ENCODE measurements at regions not wholly inside any gene's neighbourhood (a gene's known extent, or its start where the extent isn't known, plus 50 kb on each side); places are given as distances from the start of the nearest gene placed in this dataset.
"Not testable (repeated sequence)": the region's sequence is repeated elsewhere in the genome, so short reads cannot be mapped to it uniquely, and the experiment has no call there.

DNA sequence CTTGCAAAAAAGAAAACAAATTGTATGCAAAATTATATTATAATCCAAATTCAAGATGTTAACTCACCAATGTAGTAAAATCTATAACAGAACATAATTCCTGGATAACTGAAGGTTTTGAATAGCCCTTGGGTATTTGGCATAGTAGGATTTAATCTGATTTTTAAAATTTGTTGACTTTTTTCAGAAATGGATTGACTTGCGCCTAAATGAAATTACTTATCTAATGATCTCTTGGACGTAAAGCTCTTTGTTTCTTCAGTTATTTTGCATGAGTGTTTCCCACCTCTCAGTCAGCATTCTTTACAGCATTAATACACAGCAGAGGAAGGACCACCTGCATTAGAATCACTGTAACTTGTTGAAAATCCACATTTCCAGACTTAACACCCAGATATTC is 169.6 kb downstream of the SEPTIN7 start:
- no peaks in the 10 kb centered on the region for H3K9me3 Mint-ChIP-seq
- H3K4me3 Mint-ChIP-seq: no peak overlapping the region
- no peaks in the 10 kb centered on the region for H3K36me3 Mint-ChIP-seq
- DNase-seq: no peak
- no peaks in the 10 kb centered on the region for H3K4me1 Mint-ChIP-seq
- H3K27ac Mint-ChIP-seq: no peak overlapping the region
- H3K27me3 Mint-ChIP-seq: peaks cover 33% of the 10 kb centered on the region
- CTCF ChIA-PET: interaction anchor here (1.2 kb wide), 1 partner anchor 53 kb away, joined by 3 read pairs; no protein-coding TSS in a partner anchor

DNA sequence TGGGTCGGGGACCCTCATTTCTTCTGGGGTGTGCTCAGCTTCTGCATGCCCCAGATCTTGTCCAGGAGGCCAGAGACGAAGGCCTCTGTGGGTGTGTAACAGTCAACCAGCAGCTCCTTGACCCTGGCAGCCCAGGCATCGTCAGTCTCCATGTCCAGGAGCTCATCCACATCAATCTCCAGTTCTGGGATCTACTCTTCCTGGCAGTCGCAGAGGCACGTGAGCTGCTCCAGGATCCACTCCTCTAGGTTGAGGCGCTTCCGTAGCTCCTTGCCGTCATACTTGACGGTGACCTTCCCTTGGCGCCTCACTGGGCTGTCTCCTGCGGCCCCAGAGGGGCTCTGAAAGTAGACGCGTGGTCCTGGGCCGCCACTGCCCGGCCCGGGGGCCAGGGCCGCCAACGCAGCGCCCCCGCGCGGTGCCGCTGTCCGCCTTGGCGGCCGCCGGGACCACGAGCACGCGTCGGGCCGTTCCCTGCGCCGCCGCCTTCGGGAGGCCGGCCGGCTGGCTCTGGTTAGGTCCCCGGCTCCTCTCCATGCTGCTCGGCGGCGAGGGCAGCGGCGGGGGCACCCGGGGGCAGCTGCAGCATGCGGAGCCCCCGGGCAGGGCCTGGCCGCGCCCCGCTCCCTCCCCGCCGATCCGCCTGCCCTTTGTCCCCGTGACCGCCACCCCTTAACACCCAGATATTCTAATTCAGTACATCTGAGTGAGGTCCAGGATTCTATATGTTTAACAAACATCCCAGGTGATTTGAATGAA is 170.5 kb downstream of the SEPTIN7 start:
- no peaks in the 10 kb centered on the region for H3K9me3 Mint-ChIP-seq
- H3K4me1 Mint-ChIP-seq: no peaks in the 10 kb centered on the region
- CTCF ChIA-PET: interaction anchor here (1.2 kb wide), 1 partner anchor 54 kb away, joined by 3 read pairs; no protein-coding TSS in a partner anchor
- H3K27me3 Mint-ChIP-seq: peaks cover 33% of the 10 kb centered on the region
- H3K4me3 Mint-ChIP-seq: peak overlapping the region; percentile 20
- DNase-seq: no peak
- H3K27ac Mint-ChIP-seq: no peak overlapping the region
- H3K36me3 Mint-ChIP-seq: no peaks in the 10 kb centered on the region

DNA sequence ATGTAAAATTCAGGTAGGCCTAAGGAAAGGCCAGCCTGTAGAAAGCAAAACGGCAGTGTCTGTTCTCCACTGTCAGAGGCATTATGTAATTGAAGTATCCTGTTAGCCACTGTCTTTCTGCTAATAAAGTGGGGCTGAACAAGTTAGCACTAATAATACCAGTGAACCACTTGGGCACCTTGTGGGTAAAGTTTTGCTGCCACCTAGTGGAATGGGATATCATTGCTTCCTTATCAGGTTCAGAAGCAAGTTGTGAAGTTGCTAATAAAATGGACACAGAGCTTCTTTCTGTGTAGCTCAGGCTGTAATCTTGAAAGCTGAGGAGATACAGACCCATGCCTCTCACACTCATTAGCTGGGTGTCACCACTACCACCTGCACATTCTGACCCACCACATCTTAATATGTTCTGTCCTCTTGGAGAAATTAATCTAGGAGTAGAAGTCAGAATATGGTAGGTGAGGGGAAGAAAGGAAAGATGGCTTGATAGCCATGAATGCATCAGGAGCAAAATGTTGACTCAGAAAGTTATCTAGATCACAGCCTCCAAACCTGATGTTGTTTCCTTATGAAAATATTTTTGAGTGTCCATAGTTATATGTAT is 175.1 kb downstream of the SEPTIN7 start:
- Mint-ChIP-seq H3K36me3 (no peaks in the 10 kb centered on the region), H3K4me1 (no peaks in the 10 kb centered on the region), H3K4me3 (no peak overlapping the region), H3K27ac (no peak overlapping the region), H3K27me3 (peaks cover 18% of the 10 kb centered on the region), H3K9me3 (no peaks in the 10 kb centered on the region)
- DNase-seq: peak; percentile 59
- CTCF ChIA-PET: interaction anchor here (0.5 to 1.5 kb wide), 13 partner anchors 8 to 344 kb away, joined by 3 to 7 read pairs (median 3); no protein-coding TSS in a partner anchor

DNA sequence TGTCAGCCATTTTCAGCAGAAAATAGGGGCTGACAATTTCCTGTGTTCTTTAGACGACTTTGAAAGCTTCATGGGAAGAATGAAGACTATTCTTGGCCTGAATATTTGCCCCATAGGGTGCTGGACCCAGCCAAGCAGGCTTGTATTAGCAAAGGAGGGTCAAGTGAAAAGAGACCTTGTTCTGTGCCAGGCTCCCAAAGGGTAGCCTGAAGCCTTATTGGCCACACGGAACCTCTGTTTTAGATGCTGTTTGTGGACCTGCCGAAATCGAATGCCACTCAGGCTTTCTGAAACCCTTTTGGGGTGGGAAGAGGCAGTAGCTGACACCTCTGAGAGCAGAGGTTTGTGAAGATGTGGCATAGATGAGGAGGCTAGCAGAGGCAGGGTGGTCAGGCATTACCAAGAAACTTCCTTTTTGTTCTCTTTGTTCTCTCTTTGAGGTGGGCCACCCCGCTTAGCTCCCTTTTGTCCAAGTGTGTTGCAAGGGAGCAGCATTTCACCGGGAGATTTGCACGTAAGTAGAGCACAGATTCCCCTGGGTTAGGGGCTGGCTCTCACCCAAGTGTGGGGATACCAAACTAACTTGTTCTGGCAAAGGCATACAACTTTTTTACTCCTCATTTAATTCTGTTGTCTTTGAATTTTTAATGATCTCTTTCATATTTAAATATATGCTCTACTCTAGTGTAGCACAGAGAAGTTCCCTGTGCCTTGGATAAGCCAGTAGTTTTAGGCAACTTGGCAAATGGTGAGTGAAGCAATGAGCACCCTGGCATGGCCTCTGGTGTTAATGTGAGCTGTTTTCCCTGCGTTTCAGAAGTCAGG is 174.0 kb upstream of the EEPD1 start:
- not testable (repeated sequence) for H3K27me3 Mint-ChIP-seq, DNase-seq, H3K4me1 Mint-ChIP-seq, H3K36me3 Mint-ChIP-seq, H3K4me3 Mint-ChIP-seq, H3K27ac Mint-ChIP-seq, H3K9me3 Mint-ChIP-seq
- CTCF ChIA-PET: interaction anchor here (0.8 to 1.2 kb wide), 2 partner anchors 21 to 62 kb away, joined by 3 read pairs; no protein-coding TSS in a partner anchor

DNA sequence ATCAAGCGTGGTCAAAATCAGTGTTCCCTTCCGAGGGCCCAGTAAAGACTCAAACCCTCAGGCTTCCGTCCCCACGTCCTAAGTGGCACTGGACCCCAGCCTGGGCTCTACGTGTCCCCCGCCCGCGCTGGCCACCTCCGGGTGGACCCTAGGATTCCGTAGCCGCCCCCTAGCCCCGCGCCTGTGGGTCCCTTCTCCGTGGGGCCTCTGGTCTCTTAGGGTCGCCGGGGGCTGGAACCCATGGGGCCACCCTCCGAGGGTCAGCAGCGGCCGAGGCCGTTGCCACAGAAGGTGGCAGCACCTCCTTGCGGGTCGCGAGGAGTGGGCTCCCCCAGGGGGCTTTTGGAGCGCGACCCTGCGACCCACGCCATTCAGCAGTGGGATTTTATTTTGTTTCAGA is 170.5 kb upstream of the EEPD1 start:
- CTCF ChIA-PET: no interaction called here
- no peaks in the 10 kb centered on the region for H3K4me1 Mint-ChIP-seq
- H3K27ac Mint-ChIP-seq: no peak overlapping the region
- no peak for DNase-seq
- peaks cover 13% of the 10 kb centered on the region for H3K27me3 Mint-ChIP-seq
- no peak overlapping the region for H3K4me3 Mint-ChIP-seq
- no peaks in the 10 kb centered on the region for H3K36me3 Mint-ChIP-seq
- H3K9me3 Mint-ChIP-seq: no peaks in the 10 kb centered on the region

DNA sequence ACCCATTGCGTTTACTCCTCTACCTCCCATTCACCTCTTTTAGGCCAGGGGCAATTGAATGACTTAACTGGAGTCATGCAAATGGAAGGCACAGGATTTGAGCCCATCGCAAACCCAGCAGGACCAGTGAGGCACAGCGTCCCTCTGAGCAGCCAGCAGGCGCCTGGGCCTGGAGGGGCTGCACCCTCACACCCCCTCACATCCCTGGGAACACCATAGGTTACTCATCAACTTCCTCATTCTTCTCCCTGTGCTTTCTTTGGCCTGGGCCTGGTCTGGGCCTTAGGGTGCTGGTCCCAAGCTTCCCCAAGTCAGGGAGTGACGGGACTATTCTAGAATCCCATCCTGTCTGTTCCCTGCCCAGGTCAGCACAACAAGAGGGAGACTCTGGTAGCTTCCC is 169.4 kb upstream of the EEPD1 start:
- no peak for DNase-seq
- Mint-ChIP-seq H3K9me3 (no peaks in the 10 kb centered on the region), H3K27ac (no peak overlapping the region), H3K36me3 (no peaks in the 10 kb centered on the region), H3K27me3 (peaks cover 13% of the 10 kb centered on the region), H3K4me1 (no peaks in the 10 kb centered on the region), H3K4me3 (no peak overlapping the region)
- CTCF ChIA-PET: interaction anchor here (0.8 to 4.5 kb wide), 3 partner anchors 37 to 336 kb away, joined by 3 to 91 read pairs (median 45); no protein-coding TSS in a partner anchor

DNA sequence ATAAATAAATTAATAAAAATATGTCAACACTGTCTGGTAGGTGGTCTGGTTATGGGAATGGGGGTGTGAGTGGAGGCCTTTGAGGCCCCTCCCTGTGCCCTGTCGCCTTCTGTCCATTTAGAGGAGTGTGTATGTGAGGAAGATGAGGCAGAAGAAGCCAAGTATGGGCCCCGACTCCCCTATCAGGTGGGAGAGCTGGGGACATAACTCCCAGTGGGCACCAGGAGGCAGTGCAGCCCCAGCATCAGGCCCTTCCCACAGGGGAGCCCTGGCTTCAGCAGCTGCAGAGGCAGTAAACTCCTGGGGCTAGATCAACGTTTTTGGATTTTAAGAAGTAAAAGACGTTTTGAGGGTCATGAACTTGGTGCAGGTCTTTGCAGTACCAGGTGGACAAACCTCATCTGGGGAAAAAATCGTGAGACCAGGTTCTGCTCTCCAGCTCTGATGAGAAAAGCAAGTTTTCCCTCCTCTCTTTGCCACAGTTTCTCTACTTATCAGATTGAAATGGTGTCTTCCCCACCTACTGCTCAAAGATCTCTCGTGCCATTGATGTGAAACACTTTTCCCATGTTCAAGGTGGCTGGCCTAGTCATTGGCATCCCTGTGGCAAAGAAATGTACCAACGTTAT is 167.8 kb upstream of the EEPD1 start:
- Mint-ChIP-seq H3K27ac (no peak overlapping the region), H3K9me3 (no peaks in the 10 kb centered on the region), H3K36me3 (no peaks in the 10 kb centered on the region), H3K4me3 (no peak overlapping the region), H3K27me3 (peaks cover 10% of the 10 kb centered on the region), H3K4me1 (no peaks in the 10 kb centered on the region)
- CTCF ChIA-PET: interaction anchor here (0.7 to 4.5 kb wide), 7 partner anchors 9 to 350 kb away, joined by 3 to 91 read pairs (median 5); no protein-coding TSS in a partner anchor
- DNase-seq: peak; percentile 83

DNA sequence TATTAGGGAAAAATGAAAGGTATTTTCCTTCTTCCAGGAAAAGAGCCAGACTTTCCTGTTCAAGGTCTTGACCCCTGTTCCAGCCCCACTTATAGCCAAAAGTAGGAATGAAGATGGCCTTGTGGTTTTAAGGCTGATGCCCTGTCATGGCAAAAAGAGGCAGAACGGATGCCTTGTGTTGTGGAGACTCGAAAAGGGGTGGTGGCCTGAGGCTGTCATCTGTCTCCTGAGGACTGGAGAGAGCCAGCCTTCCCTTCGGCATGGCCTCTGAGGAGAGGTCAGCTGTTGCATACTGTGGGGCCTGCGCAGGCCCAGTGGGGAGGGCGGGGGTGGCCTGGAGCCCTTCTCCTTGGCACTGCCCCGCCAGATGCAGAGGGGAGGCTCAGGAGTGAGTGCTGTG is 166.0 kb upstream of the EEPD1 start:
- peaks cover 15% of the 10 kb centered on the region for H3K27me3 Mint-ChIP-seq
- H3K36me3 Mint-ChIP-seq: no peaks in the 10 kb centered on the region
- no peaks in the 10 kb centered on the region for H3K4me1 Mint-ChIP-seq
- DNase-seq: no peak
- no peaks in the 10 kb centered on the region for H3K9me3 Mint-ChIP-seq
- CTCF ChIA-PET: interaction anchor here (1.0 to 4.5 kb wide), 3 partner anchors 111 to 334 kb away, joined by 3 to 91 read pairs (median 3); no protein-coding TSS in a partner anchor
- no peak overlapping the region for H3K4me3 Mint-ChIP-seq
- no peak overlapping the region for H3K27ac Mint-ChIP-seq

DNA sequence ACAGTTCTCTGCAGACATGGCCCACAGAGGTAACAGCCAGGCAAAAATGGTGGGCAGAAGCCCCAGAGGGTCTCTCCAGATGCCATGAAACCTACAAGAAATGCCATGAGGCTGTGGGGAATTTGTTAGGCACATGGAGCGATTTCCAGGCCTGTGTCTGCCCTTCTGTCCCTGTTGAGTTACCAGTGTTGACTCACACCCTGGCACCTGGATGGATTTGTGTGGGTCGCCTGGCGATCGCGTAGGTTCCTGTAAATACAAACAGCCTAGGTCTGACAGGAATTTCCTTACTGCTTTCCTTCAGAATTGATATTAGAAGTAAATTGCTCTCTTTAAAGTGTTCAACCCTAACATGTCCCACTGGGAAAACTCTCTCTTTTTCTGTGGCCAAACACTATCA is 164.9 kb upstream of the EEPD1 start:
- H3K4me1 Mint-ChIP-seq: no peaks in the 10 kb centered on the region
- no peak overlapping the region for H3K4me3 Mint-ChIP-seq
- CTCF ChIA-PET: interaction anchor here (1.0 kb wide), 1 partner anchor 331 kb away, joined by 3 read pairs; no protein-coding TSS in a partner anchor
- no peak for DNase-seq
- H3K27ac Mint-ChIP-seq: no peak overlapping the region
- H3K27me3 Mint-ChIP-seq: peaks cover 15% of the 10 kb centered on the region
- no peaks in the 10 kb centered on the region for H3K9me3 Mint-ChIP-seq
- H3K36me3 Mint-ChIP-seq: no peaks in the 10 kb centered on the region

DNA sequence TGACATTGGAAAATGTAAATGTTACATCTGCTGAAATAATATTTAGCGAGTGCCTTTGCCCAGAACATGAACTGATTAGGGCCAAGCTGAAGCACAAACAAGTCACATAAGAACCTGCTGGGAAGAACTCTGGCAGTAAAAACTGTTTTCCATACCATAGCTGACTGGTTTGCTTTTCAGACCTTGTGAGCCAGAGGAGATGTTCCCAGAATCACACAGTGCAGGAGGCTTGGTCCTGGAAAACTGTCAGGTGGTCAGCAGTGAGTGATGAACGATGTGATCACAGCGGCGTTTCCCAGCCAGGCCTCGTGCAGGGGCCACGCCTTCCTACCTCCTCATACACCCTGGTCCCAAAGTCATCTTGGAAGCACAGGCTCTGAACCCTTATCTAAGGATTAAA is 164.2 kb upstream of the EEPD1 start:
- H3K27me3 Mint-ChIP-seq: peaks cover 15% of the 10 kb centered on the region
- no peaks in the 10 kb centered on the region for H3K9me3 Mint-ChIP-seq
- no peak for DNase-seq
- H3K4me1 Mint-ChIP-seq: no peaks in the 10 kb centered on the region
- CTCF ChIA-PET: interaction anchor here (1.0 kb wide), 1 partner anchor 330 kb away, joined by 3 read pairs; no protein-coding TSS in a partner anchor
- no peaks in the 10 kb centered on the region for H3K36me3 Mint-ChIP-seq
- no peak overlapping the region for H3K27ac Mint-ChIP-seq
- no peak overlapping the region for H3K4me3 Mint-ChIP-seq

DNA sequence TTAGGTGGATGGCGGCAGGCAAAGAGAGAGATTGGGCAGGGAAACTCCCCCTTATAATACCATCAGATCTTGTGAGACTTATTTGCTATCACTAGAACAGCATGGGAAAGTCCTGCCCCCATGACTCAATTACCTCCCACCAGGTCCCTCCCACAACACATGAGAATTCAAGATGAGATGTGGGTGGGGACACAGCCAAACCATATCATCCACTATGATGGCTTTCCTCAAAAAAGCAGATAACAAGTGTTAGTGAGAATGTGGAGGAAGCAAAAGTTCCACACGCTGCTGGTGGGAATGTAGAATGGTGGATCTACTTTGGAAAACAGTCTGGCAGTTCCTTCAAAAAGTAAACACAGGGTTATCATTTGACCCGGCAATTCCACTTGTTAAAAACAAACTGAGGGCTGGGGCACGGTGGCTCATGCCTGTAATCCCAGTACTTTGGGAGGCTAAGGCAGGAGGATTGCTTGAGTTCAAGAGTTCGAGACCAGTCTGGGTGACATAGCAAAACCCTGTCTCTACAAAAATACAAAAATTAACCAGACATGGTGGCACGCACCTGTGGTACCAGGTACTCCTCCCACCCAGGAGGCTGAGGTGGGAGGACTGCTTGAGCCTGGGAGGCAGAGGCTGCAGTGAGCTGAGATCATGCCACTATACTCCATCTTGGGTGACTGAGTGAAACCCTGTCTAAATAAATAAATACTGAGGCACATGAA is 161.4 kb upstream of the EEPD1 start:
- H3K9me3 Mint-ChIP-seq: no peaks in the 10 kb centered on the region
- H3K27ac Mint-ChIP-seq: no peak overlapping the region
- H3K4me1 Mint-ChIP-seq: no peaks in the 10 kb centered on the region
- no peak for DNase-seq
- no peaks in the 10 kb centered on the region for H3K36me3 Mint-ChIP-seq
- H3K4me3 Mint-ChIP-seq: no peak overlapping the region
- CTCF ChIA-PET: no interaction called here
- peaks cover 5% of the 10 kb centered on the region for H3K27me3 Mint-ChIP-seq

DNA sequence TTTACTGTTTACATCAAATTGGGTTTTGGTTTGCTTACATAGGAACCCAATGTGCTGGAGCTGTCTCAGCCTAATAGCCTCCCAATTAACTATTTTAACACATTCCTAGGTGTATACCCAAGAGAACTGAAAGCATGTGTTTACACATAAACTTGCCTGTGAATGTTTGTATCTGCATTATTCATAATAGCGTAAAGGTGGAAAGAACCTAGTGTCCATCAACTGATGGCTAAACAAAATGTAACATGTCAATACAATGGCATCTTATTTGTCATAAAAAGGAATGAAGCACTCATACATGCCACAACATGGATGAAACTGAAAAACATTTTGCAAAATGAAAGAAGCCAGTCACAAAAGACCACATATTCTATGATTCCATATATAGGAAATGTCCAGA is 160.6 kb upstream of the EEPD1 start:
- DNase-seq: no peak
- Mint-ChIP-seq H3K27me3 (peaks cover 5% of the 10 kb centered on the region), H3K4me1 (no peaks in the 10 kb centered on the region), H3K4me3 (no peak overlapping the region), H3K9me3 (no peaks in the 10 kb centered on the region), H3K36me3 (no peaks in the 10 kb centered on the region), H3K27ac (no peak overlapping the region)
- CTCF ChIA-PET: no interaction called here

DNA sequence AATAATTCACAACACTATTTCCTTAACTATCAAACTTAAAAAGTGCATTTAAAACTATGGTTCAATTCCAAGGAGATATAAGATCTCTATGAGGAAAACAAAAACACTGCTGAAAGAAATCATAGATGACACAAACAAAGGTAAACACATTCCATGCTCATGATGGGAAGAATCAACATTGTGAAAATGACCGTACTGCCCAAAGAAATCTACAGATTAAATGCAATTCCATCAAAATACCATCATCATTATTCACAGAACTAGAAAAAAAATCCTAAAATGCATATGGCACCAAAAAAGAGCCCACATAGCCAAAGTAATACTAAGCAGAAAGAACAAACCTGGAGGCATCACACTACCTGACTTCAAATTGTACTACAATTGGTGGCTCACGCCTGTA is 159.9 kb upstream of the EEPD1 start:
- Mint-ChIP-seq H3K4me1 (no peaks in the 10 kb centered on the region), H3K9me3 (no peaks in the 10 kb centered on the region), H3K27me3 (peaks cover 5% of the 10 kb centered on the region), H3K4me3 (no peak overlapping the region), H3K27ac (no peak overlapping the region), H3K36me3 (no peaks in the 10 kb centered on the region)
- no peak for DNase-seq
- CTCF ChIA-PET: no interaction called here

Measured in activated naive CD4-positive, alpha-beta T cell treated with anti-CD3 and anti-CD28 coated beads, Interleukin-2, amount 10 ng/mL, durations not matched to agents 7 days and 5 days (primary cell).